ENCODE measurements at regions not wholly inside any gene's neighbourhood (a gene's known extent, or its start where the extent isn't known, plus 50 kb on each side); places are given as distances from the start of the nearest gene placed in this dataset.
"Not testable (repeated sequence)": the region's sequence is repeated elsewhere in the genome, so short reads cannot be mapped to it uniquely, and the experiment has no call there.

DNA sequence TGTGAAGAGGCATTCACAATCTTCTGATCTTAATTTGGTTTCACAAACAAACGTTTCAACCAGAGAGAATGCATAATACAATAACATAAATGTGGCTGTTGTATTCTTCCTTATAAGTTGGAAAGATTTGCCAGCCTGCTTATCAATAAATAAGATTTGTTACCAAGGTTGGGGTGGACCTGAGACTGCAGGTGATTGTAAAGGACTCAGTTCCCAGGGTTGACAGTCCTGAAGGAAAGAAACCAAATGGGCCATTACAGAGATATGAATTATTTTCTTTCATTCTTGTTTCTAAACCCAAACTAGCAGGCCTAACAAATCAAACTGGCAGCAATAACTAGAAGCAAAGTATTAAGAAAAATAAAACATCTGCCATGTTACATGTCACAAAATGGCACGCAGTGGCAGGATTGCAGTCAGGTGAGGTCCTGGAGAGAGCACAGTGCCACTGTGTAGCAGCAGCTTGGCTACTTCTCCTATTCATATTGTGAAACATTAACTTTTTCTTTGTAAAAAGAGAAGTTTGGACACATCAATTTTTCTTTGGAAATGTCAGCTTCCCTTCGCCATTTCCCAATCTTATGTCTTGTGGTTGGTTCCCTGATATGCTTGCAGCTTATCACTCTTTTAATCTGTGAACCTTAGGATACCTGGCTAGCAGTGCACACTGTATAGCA lies 133.8 kb upstream of the EMCN start:
- Mint-ChIP-seq H3K9me3 (no peaks in the 10 kb centered on the region), H3K4me3 (no peak overlapping the region), H3K27me3 (peaks cover 4% of the 10 kb centered on the region), H3K36me3 (ENCODE audit: low read depth) (no peaks in the 10 kb centered on the region), H3K27ac (no peak overlapping the region), H3K4me1 (ENCODE audit: low read depth) (no peaks in the 10 kb centered on the region)

DNA sequence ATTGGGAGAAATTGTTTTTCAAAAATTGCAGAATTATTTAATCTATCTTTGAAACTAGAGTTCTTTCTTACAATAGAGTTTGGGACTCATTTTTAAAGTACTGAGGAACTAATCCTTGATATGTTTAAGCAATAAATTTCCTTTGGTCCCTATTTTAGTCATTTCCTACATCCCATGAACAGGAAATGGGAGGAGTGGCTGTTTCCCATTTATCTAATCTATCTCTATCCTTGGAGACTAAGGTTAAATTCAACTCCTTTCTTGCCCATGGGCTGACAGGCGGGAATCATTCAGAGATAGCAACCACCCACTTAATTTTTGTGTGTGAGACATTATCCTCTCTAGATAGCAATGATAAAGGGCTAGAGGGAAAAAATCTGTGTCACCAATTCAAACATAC lies 131.6 kb upstream of the EMCN start:
- H3K4me1 Mint-ChIP-seq (ENCODE audit: low read depth) = no peaks in the 10 kb centered on the region
- H3K36me3 Mint-ChIP-seq (ENCODE audit: low read depth) = no peaks in the 10 kb centered on the region
- no peaks in the 10 kb centered on the region for H3K9me3 Mint-ChIP-seq
- H3K4me3 Mint-ChIP-seq = no peak overlapping the region
- H3K27me3 Mint-ChIP-seq = peaks cover 7% of the 10 kb centered on the region
- H3K27ac Mint-ChIP-seq = no peak overlapping the region

GRCh38 chr4:100644150-100644549 lies 126.3 kb upstream of the EMCN start:
- no peaks in the 10 kb centered on the region for H3K36me3 Mint-ChIP-seq (ENCODE audit: low read depth)
- no peaks in the 10 kb centered on the region for H3K4me1 Mint-ChIP-seq (ENCODE audit: low read depth)
- H3K4me3 Mint-ChIP-seq = no peak overlapping the region
- no peaks in the 10 kb centered on the region for H3K9me3 Mint-ChIP-seq
- no peak overlapping the region for H3K27ac Mint-ChIP-seq
- H3K27me3 Mint-ChIP-seq = peaks cover 4% of the 10 kb centered on the region

- no peak overlapping the region for H3K4me3 Mint-ChIP-seq
- H3K27ac Mint-ChIP-seq = no peak overlapping the region
- peaks cover 4% of the 10 kb centered on the region for H3K27me3 Mint-ChIP-seq
- no peaks in the 10 kb centered on the region for H3K9me3 Mint-ChIP-seq
- no peaks in the 10 kb centered on the region for H3K4me1 Mint-ChIP-seq (ENCODE audit: low read depth)
- H3K36me3 Mint-ChIP-seq (ENCODE audit: low read depth) = no peaks in the 10 kb centered on the region
These were observed 123.5 kb upstream of the EMCN start for GRCh38 chr4:100641336-100641735.

- Mint-ChIP-seq H3K27me3 (no peaks in the 10 kb centered on the region), H3K4me3 (no peak overlapping the region)
These were observed 118.1 kb upstream of the EMCN start for GRCh38 chr4:100635899-100636298.

DNA sequence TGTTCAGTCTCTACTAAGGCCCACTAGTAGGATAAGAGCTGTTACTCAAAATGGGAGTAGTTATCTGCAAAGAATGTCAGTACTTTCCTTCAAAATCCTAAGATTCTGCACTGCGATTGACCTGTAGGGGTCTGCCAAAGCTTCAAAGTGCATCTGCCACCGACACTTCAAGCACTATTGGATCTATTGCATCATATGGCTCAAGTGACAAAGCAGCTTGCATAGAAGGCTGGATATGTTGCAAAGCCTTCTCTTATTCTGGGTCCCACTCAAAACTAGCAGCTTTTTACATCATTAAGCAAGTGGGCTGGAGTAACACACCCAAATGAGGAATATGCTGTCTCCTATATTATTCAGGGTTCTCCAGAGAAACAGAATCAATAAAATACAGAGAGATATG lies 115.4 kb upstream of the EMCN start:
- H3K27ac Mint-ChIP-seq = no peak overlapping the region
- H3K36me3 Mint-ChIP-seq (ENCODE audit: low read depth) = no peaks in the 10 kb centered on the region
- H3K9me3 Mint-ChIP-seq = no peaks in the 10 kb centered on the region
- no peaks in the 10 kb centered on the region for H3K4me1 Mint-ChIP-seq (ENCODE audit: low read depth)
- no peak overlapping the region for H3K4me3 Mint-ChIP-seq
- no peaks in the 10 kb centered on the region for H3K27me3 Mint-ChIP-seq

More at GRCh38 chr4:100635899-100636298, 118.1 kb upstream of the EMCN start:
- H3K4me1 Mint-ChIP-seq (ENCODE audit: low read depth) = no peaks in the 10 kb centered on the region
- no peaks in the 10 kb centered on the region for H3K36me3 Mint-ChIP-seq (ENCODE audit: low read depth)
- H3K27ac Mint-ChIP-seq = no peak overlapping the region
- no peaks in the 10 kb centered on the region for H3K9me3 Mint-ChIP-seq

DNA sequence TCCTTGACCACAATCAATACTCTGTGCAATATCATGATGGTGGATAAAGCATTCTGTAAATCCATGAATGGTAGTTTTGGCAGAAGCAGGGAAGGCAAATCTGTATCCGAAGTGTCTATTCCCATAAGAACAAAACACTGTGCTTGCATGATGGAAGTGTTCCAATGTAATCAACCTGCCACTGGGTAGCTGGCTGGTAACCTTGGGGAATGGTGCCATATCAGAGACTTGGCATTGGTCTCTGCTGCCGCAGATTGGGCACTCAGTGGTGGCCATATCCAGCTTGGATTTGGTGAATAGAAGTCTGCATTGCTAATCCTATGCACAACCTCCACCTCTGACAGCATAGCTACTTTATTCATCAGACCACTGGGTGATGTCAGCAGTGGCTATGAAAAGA lies 114.3 kb upstream of the EMCN start:
- H3K36me3 Mint-ChIP-seq (ENCODE audit: low read depth) = no peaks in the 10 kb centered on the region
- no peak overlapping the region for H3K4me3 Mint-ChIP-seq
- no peaks in the 10 kb centered on the region for H3K4me1 Mint-ChIP-seq (ENCODE audit: low read depth)
- H3K27me3 Mint-ChIP-seq = no peaks in the 10 kb centered on the region
- H3K27ac Mint-ChIP-seq = no peak overlapping the region
- no peaks in the 10 kb centered on the region for H3K9me3 Mint-ChIP-seq

- H3K4me3 Mint-ChIP-seq = no peak overlapping the region
- H3K36me3 Mint-ChIP-seq (ENCODE audit: low read depth) = no peaks in the 10 kb centered on the region
- no peaks in the 10 kb centered on the region for H3K9me3 Mint-ChIP-seq
- no peak overlapping the region for H3K27ac Mint-ChIP-seq
- H3K4me1 Mint-ChIP-seq (ENCODE audit: low read depth) = no peaks in the 10 kb centered on the region
- no peaks in the 10 kb centered on the region for H3K27me3 Mint-ChIP-seq
These were observed 113.6 kb upstream of the EMCN start for GRCh38 chr4:100631281-100631968.

GRCh38 chr4:100630341-100630740 lies 112.5 kb upstream of the EMCN start:
- no peaks in the 10 kb centered on the region for H3K4me1 Mint-ChIP-seq (ENCODE audit: low read depth)
- no peaks in the 10 kb centered on the region for H3K9me3 Mint-ChIP-seq
- no peaks in the 10 kb centered on the region for H3K27me3 Mint-ChIP-seq
- no peaks in the 10 kb centered on the region for H3K36me3 Mint-ChIP-seq (ENCODE audit: low read depth)
- H3K4me3 Mint-ChIP-seq = no peak overlapping the region
- no peak overlapping the region for H3K27ac Mint-ChIP-seq

DNA sequence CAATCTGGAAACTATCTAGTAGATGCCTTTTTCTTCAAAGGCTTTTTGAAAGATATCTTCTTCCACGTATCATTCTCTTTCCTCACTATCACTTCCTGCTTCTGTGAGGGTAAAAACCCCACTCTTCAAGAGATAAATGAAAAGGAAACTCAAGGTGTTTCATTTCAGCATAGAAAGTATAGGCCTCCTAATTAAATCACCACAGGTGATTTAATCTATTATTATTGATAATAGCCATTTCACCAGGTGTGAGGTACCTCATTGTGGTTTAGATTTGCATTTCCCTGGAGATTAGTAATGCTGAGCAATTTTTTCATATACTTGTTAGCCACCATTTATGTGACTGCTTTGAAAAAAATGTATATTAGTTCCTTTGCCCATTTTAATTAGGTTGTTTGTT lies 92.0 kb upstream of the EMCN start:
- H3K4me1 Mint-ChIP-seq (ENCODE audit: low read depth) = peaks cover 4% of the 10 kb centered on the region
- H3K9me3 Mint-ChIP-seq = no peaks in the 10 kb centered on the region
- no peaks in the 10 kb centered on the region for H3K36me3 Mint-ChIP-seq (ENCODE audit: low read depth)
- H3K27me3 Mint-ChIP-seq = no peaks in the 10 kb centered on the region
- no peak overlapping the region for H3K27ac Mint-ChIP-seq
- no peak overlapping the region for H3K4me3 Mint-ChIP-seq

GRCh38 chr4:100608651-100609050 lies 90.8 kb upstream of the EMCN start:
- not testable (repeated sequence) for H3K4me3 Mint-ChIP-seq; H3K27ac Mint-ChIP-seq; H3K36me3 Mint-ChIP-seq (ENCODE audit: low read depth); H3K27me3 Mint-ChIP-seq; H3K9me3 Mint-ChIP-seq; H3K4me1 Mint-ChIP-seq (ENCODE audit: low read depth)

DNA sequence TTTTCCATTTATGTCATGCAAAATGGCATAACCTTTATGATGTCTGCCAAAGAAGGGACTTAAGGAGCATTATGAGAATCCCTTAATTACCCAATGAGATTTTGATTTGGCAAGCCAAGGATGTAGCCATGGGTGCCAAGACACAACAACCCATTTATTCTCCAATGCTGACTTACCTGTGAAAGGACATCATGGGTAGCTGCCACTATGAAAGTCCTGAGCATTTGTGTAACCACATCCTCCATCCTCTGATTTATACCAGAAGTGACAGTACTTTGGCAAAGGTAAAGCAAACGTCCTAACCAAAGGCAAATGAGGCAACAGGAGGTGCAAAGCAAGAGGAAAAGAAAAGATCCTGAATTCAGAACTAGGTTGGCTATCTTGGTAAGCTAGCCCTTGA lies 87.3 kb upstream of the EMCN start:
- H3K4me3 Mint-ChIP-seq = no peak overlapping the region
- no peak overlapping the region for H3K27ac Mint-ChIP-seq
- no peaks in the 10 kb centered on the region for H3K27me3 Mint-ChIP-seq
- no peaks in the 10 kb centered on the region for H3K9me3 Mint-ChIP-seq
- no peaks in the 10 kb centered on the region for H3K36me3 Mint-ChIP-seq (ENCODE audit: low read depth)
- peaks cover 2% of the 10 kb centered on the region for H3K4me1 Mint-ChIP-seq (ENCODE audit: low read depth)

DNA sequence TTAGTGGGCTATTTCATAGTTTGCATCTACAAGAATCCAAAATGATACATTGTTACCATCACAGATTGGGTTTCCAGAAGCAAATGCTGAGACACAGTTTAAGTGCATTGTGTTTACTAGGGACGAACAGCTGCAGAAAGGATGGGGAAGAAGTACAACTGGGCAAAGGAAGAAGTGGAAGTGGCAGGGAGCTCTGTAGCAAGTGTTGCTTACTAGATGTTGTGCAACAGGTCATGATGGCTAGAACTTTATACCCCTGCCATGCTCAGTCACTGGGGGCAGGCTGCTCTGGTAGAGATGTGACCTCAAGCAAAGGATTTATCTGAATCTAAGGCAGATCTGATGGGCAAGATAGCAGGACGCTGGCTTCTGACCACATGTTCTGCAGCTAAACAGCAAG lies 76.1 kb upstream of the EMCN start:
- no peaks in the 10 kb centered on the region for H3K4me1 Mint-ChIP-seq (ENCODE audit: low read depth)
- no peak overlapping the region for H3K4me3 Mint-ChIP-seq
- peaks cover 2% of the 10 kb centered on the region for H3K27me3 Mint-ChIP-seq
- H3K9me3 Mint-ChIP-seq = no peaks in the 10 kb centered on the region
- H3K36me3 Mint-ChIP-seq (ENCODE audit: low read depth) = no peaks in the 10 kb centered on the region
- H3K27ac Mint-ChIP-seq = no peak overlapping the region

GRCh38 chr4:100591161-100591876 lies 73.5 kb upstream of the EMCN start:
- no peaks in the 10 kb centered on the region for H3K36me3 Mint-ChIP-seq (ENCODE audit: low read depth)
- H3K27me3 Mint-ChIP-seq = peaks cover 3% of the 10 kb centered on the region
- no peaks in the 10 kb centered on the region for H3K9me3 Mint-ChIP-seq
- H3K4me3 Mint-ChIP-seq = no peak overlapping the region
- no peak overlapping the region for H3K27ac Mint-ChIP-seq
- H3K4me1 Mint-ChIP-seq (ENCODE audit: low read depth) = no peaks in the 10 kb centered on the region

DNA sequence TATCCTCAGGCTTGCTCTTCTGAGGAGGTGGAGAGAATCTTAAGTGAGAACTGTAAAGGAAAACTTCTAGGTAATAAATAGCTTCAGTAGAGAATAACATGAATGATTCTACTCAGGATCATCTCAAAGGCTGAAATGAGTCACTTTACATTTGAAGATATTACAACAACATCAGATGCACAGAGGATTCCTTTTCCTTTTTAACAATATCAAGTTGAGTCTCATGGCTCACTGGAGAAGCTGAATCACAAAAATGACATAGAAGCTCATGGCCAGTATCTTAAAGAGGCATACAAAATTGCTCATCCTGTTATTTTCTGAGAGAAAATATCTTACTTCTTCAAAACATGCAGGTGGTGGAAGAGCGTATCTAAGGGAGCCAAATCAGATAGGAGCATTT lies 72.5 kb upstream of the EMCN start:
- H3K36me3 Mint-ChIP-seq (ENCODE audit: low read depth) = no peaks in the 10 kb centered on the region
- no peaks in the 10 kb centered on the region for H3K4me1 Mint-ChIP-seq (ENCODE audit: low read depth)
- H3K27ac Mint-ChIP-seq = no peak overlapping the region
- no peak overlapping the region for H3K4me3 Mint-ChIP-seq
- H3K9me3 Mint-ChIP-seq = no peaks in the 10 kb centered on the region
- peaks cover 7% of the 10 kb centered on the region for H3K27me3 Mint-ChIP-seq

All from stimulated activated naive CD8-positive, alpha-beta T cell treated with anti-CD3 and anti-CD28 coated beads, Interleukin-15, Interleukin-2, amounts not matched to agents 100 ng/mL and 50 ng/mL, for 24 hours (primary cell).